ENCODE measurements at regions not wholly inside any gene's neighbourhood (a gene's known extent, or its start where the extent isn't known, plus 50 kb on each side); places are given as distances from the start of the nearest gene placed in this dataset.
"Not testable (repeated sequence)": the region's sequence is repeated elsewhere in the genome, so short reads cannot be mapped to it uniquely, and the experiment has no call there.

GRCh38 chr3:194189243-194189791 lies 53.4 kb downstream of the HES1 start:
- no peak for DNase-seq (ENCODE audit: low spot score)

GRCh38 chr3:194191850-194192249 lies 55.9 kb downstream of the HES1 start:
- not testable (repeated sequence) for DNase-seq (ENCODE audit: low spot score)

- no peak for DNase-seq (ENCODE audit: low spot score)
These were observed 58.3 kb downstream of the HES1 start for GRCh38 chr3:194194051-194194756.

- no peak for DNase-seq (ENCODE audit: low spot score)
These were observed 58.8 kb downstream of the HES1 start for GRCh38 chr3:194194757-194195085.

DNA sequence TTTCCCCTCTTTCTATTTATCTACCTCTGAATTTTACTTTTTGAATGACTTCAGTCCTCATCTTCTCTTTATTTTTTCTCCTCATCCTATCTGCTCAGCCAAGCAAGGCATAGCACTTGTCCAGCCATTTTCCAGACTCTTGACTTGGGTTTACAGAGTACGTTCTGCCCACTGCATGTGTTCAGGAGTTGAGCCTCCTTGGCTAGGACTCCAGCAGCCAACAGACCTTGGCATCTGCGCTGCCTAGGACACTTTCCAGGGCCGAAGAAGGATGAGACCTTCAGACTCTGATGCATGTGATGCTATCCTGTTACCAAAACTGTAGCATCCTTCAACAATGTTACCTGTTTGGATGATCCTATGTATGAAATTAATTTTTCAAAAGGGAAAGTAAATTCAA lies 59.7 kb downstream of the HES1 start:
- DNase-seq (ENCODE audit: low spot score) = no peak

- no peak for DNase-seq (ENCODE audit: low spot score)
These were observed 60.9 kb downstream of the HES1 start for GRCh38 chr3:194196876-194197275.

DNA sequence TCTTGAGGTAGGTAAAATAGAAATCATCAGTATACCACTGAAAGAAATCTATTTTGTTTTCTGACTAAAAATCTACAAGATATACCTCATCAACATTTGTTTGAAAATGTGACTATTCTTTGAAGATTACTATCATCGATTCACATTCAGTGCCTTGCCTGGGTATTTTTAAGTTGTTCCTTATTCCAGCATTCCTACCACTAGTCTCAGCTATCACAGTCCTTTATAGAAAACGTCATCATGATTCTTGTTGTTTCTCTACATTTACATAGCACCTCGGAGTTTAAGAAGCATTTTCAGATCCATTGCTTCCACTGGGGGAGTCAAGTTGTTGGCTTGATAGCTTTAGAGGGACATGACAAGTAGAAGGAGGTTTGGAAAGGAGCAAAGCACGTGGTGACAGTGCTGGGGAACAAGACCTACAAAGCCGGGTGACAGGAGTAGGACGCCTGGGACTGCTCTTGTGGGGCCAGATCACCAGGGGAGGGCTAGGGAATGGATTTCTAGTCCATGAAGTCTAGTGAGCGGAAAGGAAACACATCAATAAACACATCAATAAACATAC lies 61.5 kb downstream of the HES1 start:
- DNase-seq (ENCODE audit: low spot score) = no peak

DNA sequence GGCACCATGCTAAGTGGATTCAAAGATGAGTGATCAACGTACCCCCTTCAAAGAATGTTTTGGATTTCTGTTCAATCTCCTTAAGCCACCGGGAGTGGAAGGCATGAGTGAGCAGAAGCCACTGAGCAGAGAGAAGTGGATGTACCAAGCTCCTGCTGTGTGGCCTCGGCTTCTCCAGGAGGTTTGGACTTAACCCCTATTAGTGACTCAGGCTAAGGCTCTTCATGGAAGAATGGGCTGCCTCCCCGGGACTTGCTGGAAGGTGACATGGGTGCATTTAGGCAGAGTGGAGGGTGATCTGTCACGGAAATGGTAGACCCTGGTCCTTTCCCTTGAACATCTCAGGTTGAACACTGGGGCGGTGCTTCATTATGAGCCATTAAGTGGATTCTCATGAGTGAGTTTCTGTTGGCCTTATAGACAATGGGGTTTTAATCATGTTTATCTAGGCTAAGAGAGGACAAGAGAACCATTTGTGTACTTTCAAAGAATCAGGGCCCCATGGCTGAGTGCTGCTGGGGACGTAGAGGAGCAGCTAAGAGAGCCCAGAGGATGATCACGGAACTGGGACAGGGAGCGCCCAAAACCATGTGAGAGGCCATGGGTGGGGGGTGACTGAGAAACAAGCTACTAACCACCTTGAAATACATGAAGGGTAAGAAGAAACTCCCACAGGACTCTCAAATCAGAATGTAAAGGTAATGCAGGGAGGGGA lies 62.2 kb downstream of the HES1 start:
- no peak for DNase-seq (ENCODE audit: low spot score)

DNA sequence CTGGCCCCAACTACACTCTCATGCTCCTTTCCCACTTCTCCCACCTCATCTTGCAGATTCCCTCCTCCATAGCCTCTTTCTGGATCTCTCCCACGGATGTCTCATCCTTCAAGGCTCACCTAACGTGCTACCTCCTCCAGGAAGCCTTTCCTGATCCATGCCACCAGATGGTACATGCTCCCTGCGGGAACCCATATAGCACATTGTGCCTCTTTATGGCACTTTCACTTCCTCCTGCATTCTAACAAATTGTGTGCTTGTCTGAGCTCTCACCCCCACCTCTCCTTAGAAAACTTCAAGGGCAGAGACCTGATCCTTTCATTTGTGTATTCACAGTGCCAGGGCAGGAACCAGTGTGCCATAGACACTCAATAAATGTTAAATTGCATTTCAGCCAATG lies 63.0 kb downstream of the HES1 start:
- no peak for DNase-seq (ENCODE audit: low spot score)

DNA sequence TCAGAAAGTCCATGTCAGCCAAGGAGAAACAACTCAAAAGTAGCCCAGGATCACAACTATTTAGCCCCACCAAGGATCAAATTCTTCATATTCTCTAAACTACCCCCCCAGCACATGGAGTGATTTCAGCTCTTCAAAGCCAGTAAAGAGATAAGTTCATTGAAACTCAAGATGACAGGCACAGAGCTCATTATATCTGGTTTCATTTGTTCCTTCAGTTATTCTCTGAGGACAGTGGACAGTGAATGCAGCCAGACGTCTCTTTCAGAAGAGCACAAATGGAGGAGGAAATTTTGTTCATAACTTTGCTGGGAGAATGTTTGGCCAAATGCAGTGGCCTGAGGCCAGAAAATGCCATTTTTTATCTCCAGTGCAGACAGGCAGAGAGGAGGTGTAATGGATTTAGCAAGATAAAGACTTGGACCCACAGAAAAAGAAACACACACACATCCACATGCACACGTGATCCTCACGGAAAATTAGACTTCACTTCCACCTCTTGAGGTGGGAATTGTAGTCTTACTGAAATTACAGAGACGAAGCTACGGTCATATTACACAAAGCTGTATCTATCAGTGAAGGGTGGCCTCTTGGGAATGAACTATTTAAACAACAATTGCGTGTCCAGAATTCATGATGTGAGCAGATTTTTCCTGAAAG lies 64.6 kb downstream of the HES1 start:
- DNase-seq (ENCODE audit: low spot score) = no peak

GRCh38 chr3:194201953-194202666 lies 66.2 kb downstream of the HES1 start:
- no peak for DNase-seq (ENCODE audit: low spot score)

DNA sequence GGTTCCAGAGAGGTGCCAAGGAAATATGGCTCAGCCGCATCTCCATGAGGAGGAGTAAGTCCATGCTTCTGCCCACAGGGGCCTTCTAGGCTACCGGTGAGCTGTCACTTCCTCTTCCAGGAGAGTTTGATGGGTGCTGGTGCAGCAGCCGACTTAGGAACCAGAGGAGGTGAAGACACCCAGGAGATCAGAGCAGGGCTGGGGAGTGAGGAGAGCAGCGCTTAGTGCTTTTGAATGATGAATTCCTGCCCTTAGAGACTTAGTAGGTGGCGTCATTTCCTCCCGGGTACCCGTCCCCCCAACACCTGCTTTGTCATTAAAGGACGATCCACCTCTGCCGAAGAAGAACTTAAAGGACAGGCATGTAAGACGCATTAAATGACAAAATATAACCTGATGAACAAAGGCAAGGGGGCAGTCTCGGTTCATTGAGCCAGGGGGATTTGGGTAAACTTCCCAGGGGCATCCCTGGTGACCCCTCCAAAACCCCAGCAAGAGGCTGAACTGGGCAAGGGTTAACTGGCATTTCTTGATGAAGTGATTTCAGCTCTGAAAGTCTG lies 67.6 kb downstream of the HES1 start:
- DNase-seq (ENCODE audit: low spot score) = no peak

DNA sequence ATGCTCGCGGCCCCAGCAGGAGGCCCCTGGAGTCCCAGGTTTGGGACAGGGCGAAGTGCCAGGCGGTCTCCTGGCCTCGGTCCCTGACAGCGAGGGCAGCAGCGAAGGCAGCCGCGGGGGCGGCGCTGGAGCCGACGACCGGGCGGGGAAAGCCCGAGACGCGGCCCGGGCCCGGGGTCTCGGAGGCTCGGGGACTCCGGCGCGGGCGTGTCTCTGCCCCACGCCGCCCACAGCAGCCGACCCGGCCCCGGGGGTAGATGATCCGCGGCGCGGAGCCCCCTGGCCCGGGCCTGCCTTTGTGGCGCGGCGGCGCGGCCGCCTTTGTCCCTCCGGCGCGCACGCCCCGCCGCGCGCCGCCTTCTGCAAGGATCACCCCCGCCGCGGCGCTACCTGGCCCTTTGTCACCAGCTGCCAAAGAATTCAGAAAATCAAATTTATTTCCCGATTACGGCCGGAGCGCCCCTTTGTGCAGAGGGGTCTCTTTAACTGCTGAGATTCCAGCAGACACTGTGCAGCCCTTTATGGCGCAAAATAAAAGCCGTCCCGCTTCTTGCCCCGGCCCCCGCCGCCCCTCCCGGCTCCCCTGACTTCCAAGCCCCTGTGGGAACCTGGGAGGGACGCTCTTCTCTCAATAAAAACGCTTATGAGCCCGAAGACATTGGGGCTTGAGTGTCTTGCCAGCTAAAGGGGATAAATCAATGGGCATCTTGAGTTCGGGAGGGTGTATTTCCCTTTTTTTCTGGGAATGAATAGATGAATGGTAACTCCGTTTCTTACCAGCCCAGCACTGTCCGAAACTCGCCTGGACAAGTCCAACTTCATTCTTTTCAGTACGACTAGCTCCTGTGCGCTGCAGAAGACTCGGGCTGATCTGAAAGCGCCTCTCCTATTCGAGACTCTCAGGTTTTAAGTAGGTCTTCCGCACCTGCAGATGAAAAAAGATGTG lies 68.4 kb downstream of the HES1 start:
- no peak for DNase-seq (ENCODE audit: low spot score)

GRCh38 chr3:194205675-194206133 lies 69.8 kb downstream of the HES1 start:
- DNase-seq (ENCODE audit: low spot score) = no peak

DNA sequence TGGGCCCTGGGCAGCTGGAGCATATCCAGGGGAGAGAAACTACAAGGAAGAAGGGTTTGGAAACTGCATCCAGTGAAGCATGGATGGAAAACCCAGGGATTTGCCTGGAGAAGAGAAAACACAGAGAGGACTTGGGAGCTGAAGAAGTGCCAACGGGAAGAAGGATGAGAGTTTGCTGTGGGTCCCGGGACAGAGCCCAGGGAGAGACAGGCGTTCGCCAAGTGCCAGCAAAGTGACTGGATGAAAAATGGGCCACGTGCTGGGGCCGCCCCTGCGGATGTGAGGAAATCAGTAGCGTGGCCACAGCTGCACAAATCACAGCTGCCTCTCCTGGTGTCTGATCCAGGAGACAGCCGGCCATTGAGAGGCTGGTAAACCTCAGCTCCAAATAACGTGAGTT lies 70.4 kb downstream of the HES1 start:
- no peak for DNase-seq (ENCODE audit: low spot score)

DNA sequence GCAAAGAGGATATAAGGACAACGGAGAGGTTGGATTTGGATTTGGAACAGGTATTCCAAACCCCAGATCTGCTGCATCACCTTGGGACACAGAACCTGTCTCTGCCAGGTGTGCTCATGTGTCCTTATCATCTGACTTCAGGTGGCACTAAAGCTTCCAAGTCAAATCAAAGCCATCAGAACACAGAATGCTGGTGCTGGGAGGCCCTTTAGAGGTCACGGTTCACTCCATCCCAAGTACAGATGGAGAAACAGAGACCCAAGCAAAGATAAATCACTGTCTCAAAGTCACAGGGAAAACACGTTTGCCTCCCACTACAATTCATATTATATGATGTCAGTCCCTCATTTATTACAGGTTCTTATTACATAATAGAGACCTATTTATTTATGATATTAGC lies 72.8 kb downstream of the HES1 start:
- no peak for DNase-seq (ENCODE audit: low spot score)

- no peak for DNase-seq (ENCODE audit: low spot score)
These were observed 76.4 kb downstream of the HES1 start for GRCh38 chr3:194212161-194212844.

- DNase-seq (ENCODE audit: low spot score) = no peak
These were observed 76.9 kb downstream of the HES1 start for GRCh38 chr3:194212845-194213331.

DNA sequence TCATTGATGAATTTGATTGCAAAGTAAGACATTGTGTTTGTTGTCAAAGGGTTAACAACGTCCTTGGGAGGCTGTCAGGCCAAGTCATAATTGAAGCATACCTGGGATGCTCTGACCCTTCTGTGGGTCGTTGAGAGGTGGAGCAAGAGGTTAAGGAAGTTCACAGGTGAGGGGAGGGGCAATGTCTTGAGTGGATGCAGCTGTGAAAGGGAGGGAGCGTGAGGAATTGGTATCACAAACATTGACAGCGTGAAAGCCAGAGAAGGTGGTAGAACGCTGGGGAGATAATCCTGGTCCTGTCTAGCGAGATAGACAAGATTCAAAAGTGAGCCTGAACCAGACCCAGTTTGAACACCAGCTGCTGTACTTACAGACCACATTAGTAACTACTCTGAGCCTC lies 79.4 kb downstream of the HES1 start:
- DNase-seq (ENCODE audit: low spot score) = no peak
